CD4-positive, CD25-positive, alpha-beta regulatory T cell (primary cell): ENCODE measurements at regions not wholly inside any gene's neighbourhood (a gene's known extent, or its start where the extent isn't known, plus 50 kb on each side); places are given as distances from the start of the nearest gene placed in this dataset.
A peak's percentile ranks its signal among the peaks of the same experiment; 100 is the strongest.

Experiments used
- ATAC-seq, 2 donors: fragments of 150-1000 bp; cut with Tn5 transposase; one replicate each; pipeline ENCODE4 v1.10.0; 2021; ENCODE audit warnings: low read depth in 2 of 2, moderate number of reproducible peaks in 2 of 2, moderate library complexity in 1 of 2
- DNase-seq, 3 donors: peaks; one replicate each; pipeline versions ENCODE4 v3.0.0 to v3.0.0-alpha.2; 2012 to 2022; ENCODE audit warnings: mixed read lengths in 1 of 3
- H3K27ac ChIP-seq: one replicate; pipeline ENCODE4 v1.7.0; 2013; ENCODE audit warnings: mild to moderate bottlenecking, low read length; ENCODE audit not compliant: insufficient read depth, poor library complexity, severe bottlenecking
- H3K27me3 ChIP-seq: one replicate; pipeline ENCODE4 v1.7.0; 2013; ENCODE audit warnings: low read length; ENCODE audit not compliant: control insufficient read depth, insufficient read depth
- H3K36me3 ChIP-seq: one replicate; pipeline ENCODE4 v1.7.0; 2013; ENCODE audit warnings: mild to moderate bottlenecking, low read length, moderate library complexity; ENCODE audit not compliant: control insufficient read depth, insufficient read depth
- H3K4me1 ChIP-seq: 2 replicates; pipeline ENCODE4 v1.7.0; 2013; ENCODE audit warnings: mild to moderate bottlenecking, low read length; ENCODE audit not compliant: insufficient read depth, control insufficient read depth, poor library complexity, severe bottlenecking
- H3K4me3 ChIP-seq: one replicate; pipeline ENCODE4 v1.7.0; 2013; ENCODE audit warnings: low read depth, mild to moderate bottlenecking, low read length, moderate library complexity
- H3K9me3 ChIP-seq, 2 experiments: 1 replicate in 1 of 2; 2 replicates in 1 of 2; pipeline ENCODE4 v1.7.0; 2013; ENCODE audit warnings: low read length in 2 of 2, mild to moderate bottlenecking in 1 of 2, moderate library complexity in 1 of 2; ENCODE audit not compliant: control insufficient read depth in 2 of 2
- H3K27ac Mint-ChIP-seq, 3 donors: one replicate each; pipeline ENCODE4 v1.8.0; 2020 to 2022; ENCODE audit warnings: mild to moderate bottlenecking in 3 of 3, mixed read lengths in 3 of 3, moderate library complexity in 2 of 3
- H3K27me3 Mint-ChIP-seq: one replicate; pipeline ENCODE4 v1.8.0; 2022; ENCODE audit warnings: mild to moderate bottlenecking, mixed read lengths
- H3K36me3 Mint-ChIP-seq: one replicate; pipeline ENCODE4 v1.8.0; 2020; ENCODE audit warnings: mixed read lengths
- H3K4me1 Mint-ChIP-seq, 4 donors: one replicate each; pipeline ENCODE4 v1.8.0; 2020 to 2022; ENCODE audit warnings: mixed read lengths in 4 of 4, mild to moderate bottlenecking in 1 of 4
- H3K4me3 Mint-ChIP-seq, 4 donors: one replicate each; pipeline ENCODE4 v1.8.0; 2020 to 2022; ENCODE audit warnings: mild to moderate bottlenecking in 4 of 4, mixed read lengths in 4 of 4, moderate library complexity in 3 of 4
- H3K9me3 Mint-ChIP-seq, 7 donors: one replicate each; pipeline ENCODE4 v1.8.0; 2020 to 2022; ENCODE audit warnings: mixed read lengths in 7 of 7, mild to moderate bottlenecking in 3 of 7, moderate library complexity in 2 of 7

DNA sequence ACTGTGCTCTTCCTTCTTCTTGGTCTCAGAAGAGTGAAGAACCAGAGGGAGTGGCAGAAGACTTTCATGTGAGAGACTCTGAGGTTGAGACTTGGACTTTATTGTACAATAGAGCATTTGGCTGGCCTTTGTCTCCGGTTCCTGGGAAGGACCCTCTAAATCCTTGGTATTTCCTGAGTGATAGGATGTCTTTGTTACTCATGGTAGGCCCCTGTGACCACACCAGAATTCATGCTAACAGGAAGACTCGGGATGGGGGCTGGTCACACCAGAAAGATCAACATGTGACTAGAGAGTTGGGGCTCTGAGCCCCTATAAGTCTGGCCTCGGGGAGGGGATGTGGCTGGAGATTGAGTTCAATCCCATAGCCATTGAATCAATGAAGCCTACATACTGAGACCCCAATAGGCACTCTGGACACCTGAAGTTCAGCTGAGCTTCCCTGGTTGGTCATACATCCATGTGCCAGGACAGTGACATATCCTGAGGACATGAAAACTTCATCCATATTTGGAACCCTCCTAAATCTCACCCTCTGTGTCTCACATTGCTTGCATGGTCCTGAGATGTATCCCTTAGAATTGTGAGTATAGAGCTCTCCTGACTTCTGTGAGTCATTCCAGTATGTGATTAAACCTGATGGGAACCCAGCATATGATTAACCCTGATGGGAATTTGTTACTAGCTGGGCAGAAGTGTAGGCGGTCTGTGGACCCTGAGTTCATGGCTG is 201.7 kb downstream of the GADD45G start:
- no peak for DNase-seq
- no peaks in the 10 kb centered on the region for H3K9me3 Mint-ChIP-seq
- no peak overlapping the region for H3K4me3 Mint-ChIP-seq
- no peak overlapping the region for H3K27ac Mint-ChIP-seq
- H3K36me3 Mint-ChIP-seq: no peaks in the 10 kb centered on the region
- H3K27me3 ChIP-seq: no peaks in the 10 kb centered on the region
- peaks cover 15% of the 10 kb centered on the region for H3K27me3 Mint-ChIP-seq
- no peaks in the 10 kb centered on the region for H3K9me3 ChIP-seq
- H3K4me1 ChIP-seq: no peaks in the 10 kb centered on the region
- H3K36me3 ChIP-seq: no peaks in the 10 kb centered on the region
- no peaks in the 10 kb centered on the region for H3K4me1 Mint-ChIP-seq
- ATAC-seq: no peak
- no peak overlapping the region for H3K4me3 ChIP-seq
- H3K27ac ChIP-seq: no peak overlapping the region

DNA sequence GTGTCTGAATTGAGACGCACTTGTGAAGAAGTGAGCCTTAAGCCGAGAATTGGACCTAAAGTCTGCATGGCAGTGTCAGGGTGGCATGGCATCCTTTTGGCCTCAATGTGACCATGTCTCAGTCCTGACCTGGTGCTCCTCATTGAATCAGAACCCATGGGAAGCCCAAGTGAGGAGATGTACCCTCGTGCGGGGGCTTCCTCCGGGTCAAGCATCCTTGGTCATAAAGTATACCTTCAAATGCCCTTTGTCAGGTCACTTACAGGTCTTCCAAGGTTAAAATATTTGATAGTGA is 202.2 kb downstream of the GADD45G start:
- Histone ChIP-seq H3K36me3 (no peaks in the 10 kb centered on the region), H3K9me3 (no peaks in the 10 kb centered on the region), H3K27me3 (no peaks in the 10 kb centered on the region), H3K27ac (no peak overlapping the region), H3K4me3 (no peak overlapping the region), H3K4me1 (no peaks in the 10 kb centered on the region)
- no peaks in the 10 kb centered on the region for H3K9me3 Mint-ChIP-seq
- no peak overlapping the region for H3K27ac Mint-ChIP-seq
- no peak overlapping the region for H3K4me3 Mint-ChIP-seq
- no peaks in the 10 kb centered on the region for H3K36me3 Mint-ChIP-seq
- H3K27me3 Mint-ChIP-seq: peaks cover 16% of the 10 kb centered on the region
- DNase-seq (no peak), ATAC-seq (no peak)
- H3K4me1 Mint-ChIP-seq: no peaks in the 10 kb centered on the region

DNA sequence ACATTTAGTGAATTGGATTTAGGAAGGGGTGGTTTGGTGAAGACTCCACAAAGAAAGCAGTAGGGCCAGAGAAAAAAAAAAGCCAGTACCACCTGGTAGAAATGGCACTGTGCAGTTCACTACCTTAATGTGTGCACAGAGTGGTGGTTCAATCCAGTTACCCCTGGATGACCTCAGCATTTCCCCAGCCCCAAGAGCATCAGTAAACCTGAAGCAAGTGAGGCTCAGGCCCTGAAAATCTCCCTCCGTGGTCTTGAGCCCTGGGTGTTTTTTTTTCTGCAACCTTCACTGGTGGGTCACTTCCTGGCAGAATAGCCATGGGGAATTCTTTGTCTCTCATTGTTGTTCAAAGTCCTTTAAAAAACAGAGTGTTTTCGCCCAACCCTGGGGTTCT is 202.9 kb downstream of the GADD45G start:
- H3K36me3 Mint-ChIP-seq: no peaks in the 10 kb centered on the region
- H3K27me3 Mint-ChIP-seq: peaks cover 15% of the 10 kb centered on the region
- H3K4me3 Mint-ChIP-seq: no peak overlapping the region
- ATAC-seq (no peak), DNase-seq (no peak)
- Histone ChIP-seq H3K4me1 (no peaks in the 10 kb centered on the region), H3K27ac (no peak overlapping the region), H3K36me3 (no peaks in the 10 kb centered on the region), H3K4me3 (no peak overlapping the region), H3K9me3 (no peaks in the 10 kb centered on the region), H3K27me3 (no peaks in the 10 kb centered on the region)
- H3K9me3 Mint-ChIP-seq: no peaks in the 10 kb centered on the region
- no peak overlapping the region for H3K27ac Mint-ChIP-seq
- H3K4me1 Mint-ChIP-seq: no peaks in the 10 kb centered on the region

DNA sequence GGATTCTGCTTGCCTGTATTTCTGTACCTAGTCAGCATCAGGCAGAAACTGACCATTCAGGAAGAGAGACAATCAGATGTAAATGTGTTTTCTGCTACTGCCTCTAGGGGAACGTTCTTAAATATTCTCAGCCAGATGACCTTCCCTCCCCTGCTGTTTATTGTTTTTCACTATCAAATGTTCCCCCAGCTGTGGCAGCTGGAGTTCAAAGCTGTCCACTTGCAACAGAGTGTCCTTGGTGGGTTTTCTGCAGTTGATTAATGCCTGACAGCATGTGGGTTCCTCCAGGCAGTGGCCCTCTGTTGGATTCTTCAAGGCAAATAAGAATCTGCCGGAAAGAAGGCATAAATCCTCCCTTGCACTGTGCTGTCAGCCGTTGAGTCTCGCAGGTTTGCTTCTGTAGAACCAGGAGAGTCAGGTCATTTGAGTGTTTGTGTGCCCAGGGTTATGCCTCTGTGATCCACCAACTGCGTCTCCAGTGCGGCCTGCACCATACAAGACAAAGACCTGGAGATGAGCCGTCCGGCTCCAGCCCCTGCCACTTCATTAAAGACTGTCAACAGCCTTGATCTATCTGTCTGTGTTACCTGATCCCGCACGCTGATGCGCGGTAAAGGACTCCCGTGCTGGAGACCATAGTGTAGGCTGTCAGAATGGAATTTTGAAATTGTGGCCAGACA is 203.4 kb downstream of the GADD45G start:
- no peaks in the 10 kb centered on the region for H3K36me3 Mint-ChIP-seq
- Histone ChIP-seq H3K27ac (no peak overlapping the region), H3K9me3 (no peaks in the 10 kb centered on the region), H3K27me3 (peaks cover 1% of the 10 kb centered on the region), H3K4me3 (no peak overlapping the region), H3K36me3 (no peaks in the 10 kb centered on the region), H3K4me1 (no peaks in the 10 kb centered on the region)
- H3K27ac Mint-ChIP-seq: no peak overlapping the region
- H3K9me3 Mint-ChIP-seq: no peaks in the 10 kb centered on the region
- H3K27me3 Mint-ChIP-seq: peaks cover 20% of the 10 kb centered on the region
- H3K4me3 Mint-ChIP-seq: no peak overlapping the region
- H3K4me1 Mint-ChIP-seq: no peaks in the 10 kb centered on the region
- ATAC-seq: no peak
- no peak for DNase-seq

DNA sequence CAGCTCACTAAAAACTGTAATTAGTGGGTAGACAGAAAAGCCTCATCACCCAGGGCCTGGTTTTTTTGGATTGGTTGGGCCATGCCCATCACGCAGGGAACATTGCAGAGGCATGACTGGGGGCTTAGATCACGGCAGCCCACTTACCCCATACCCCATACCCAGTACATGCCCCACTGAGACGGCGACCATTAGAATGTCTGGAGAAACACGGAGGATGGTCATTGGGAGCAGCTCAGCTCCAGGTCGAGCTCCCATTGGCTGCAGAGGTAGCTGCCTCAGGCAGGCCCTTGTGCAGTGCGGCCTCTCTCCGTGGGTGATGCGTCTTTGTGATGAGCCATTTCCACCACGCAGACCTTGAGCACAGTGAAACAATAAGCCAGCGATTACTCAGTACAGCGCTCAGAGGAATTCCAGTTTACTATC is 204.0 kb downstream of the GADD45G start:
- no peaks in the 10 kb centered on the region for H3K4me1 ChIP-seq
- ATAC-seq (no peak), DNase-seq (no peak)
- no peaks in the 10 kb centered on the region for H3K36me3 Mint-ChIP-seq
- H3K27me3 Mint-ChIP-seq: peaks cover 26% of the 10 kb centered on the region
- no peaks in the 10 kb centered on the region for H3K36me3 ChIP-seq
- H3K4me3 Mint-ChIP-seq: no peak overlapping the region
- H3K27ac ChIP-seq: no peak overlapping the region
- H3K9me3 ChIP-seq: no peaks in the 10 kb centered on the region
- H3K4me3 ChIP-seq: no peak overlapping the region
- no peak overlapping the region for H3K27ac Mint-ChIP-seq
- H3K4me1 Mint-ChIP-seq: no peaks in the 10 kb centered on the region
- no peaks in the 10 kb centered on the region for H3K9me3 Mint-ChIP-seq
- peaks cover 2% of the 10 kb centered on the region for H3K27me3 ChIP-seq

DNA sequence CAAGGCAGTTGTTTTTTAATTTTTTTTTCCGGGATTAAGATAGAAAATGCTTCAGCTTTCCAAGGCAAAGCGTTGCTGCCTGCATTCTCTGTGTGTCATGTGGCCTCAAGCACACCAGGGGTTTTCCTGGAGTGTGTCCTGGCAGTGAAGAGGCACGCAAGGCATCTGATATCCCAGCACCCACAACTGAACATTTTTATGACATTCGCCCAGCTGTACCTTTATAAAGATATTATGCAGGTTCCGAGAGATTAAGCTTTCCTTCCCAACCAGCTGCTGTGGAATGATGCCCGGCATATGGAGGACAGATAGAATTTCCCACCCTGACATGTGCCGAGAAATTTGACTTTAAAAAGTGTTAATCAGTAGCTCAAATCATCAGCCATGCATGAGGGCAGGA is 205.6 kb downstream of the GADD45G start:
- Histone ChIP-seq H3K4me1 (no peaks in the 10 kb centered on the region), H3K27ac (no peak overlapping the region), H3K9me3 (no peaks in the 10 kb centered on the region), H3K36me3 (no peaks in the 10 kb centered on the region), H3K4me3 (no peak overlapping the region), H3K27me3 (peaks cover 2% of the 10 kb centered on the region)
- Mint-ChIP-seq H3K4me1 (no peaks in the 10 kb centered on the region), H3K4me3 (no peak overlapping the region), H3K9me3 (no peaks in the 10 kb centered on the region), H3K27me3 (peaks cover 18% of the 10 kb centered on the region), H3K36me3 (no peaks in the 10 kb centered on the region), H3K27ac (no peak overlapping the region)
- ATAC-seq: no peak
- DNase-seq: no peak

DNA sequence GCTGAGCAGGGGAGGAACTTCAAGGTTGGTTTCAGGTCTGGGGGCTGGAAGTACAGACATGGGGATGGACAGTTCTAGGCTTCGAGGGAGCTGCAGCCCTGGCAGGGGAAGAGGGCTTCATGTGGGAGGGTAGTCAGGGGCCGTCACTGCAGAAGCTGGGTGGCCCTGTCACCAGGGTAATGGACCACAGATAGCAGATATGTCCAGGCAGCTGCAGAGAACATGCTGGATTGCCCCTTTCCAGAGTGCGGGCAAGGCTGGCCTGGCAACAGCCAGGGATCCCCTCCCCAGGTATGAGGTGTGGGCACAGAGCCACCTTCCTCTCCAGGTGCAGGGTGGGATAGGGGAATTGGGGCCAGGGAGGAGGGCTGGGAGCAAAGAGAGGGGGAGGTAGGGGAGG is 206.5 kb downstream of the GADD45G start:
- no peak overlapping the region for H3K4me3 Mint-ChIP-seq
- no peak overlapping the region for H3K27ac ChIP-seq
- H3K4me3 ChIP-seq: no peak overlapping the region
- no peaks in the 10 kb centered on the region for H3K36me3 Mint-ChIP-seq
- no peaks in the 10 kb centered on the region for H3K9me3 ChIP-seq
- H3K36me3 ChIP-seq: no peaks in the 10 kb centered on the region
- peaks cover 17% of the 10 kb centered on the region for H3K27me3 Mint-ChIP-seq
- H3K9me3 Mint-ChIP-seq: no peaks in the 10 kb centered on the region
- ATAC-seq (no peak), DNase-seq (no peak)
- H3K27me3 ChIP-seq: peaks cover 2% of the 10 kb centered on the region
- H3K27ac Mint-ChIP-seq: no peak overlapping the region
- H3K4me1 ChIP-seq: no peaks in the 10 kb centered on the region
- no peaks in the 10 kb centered on the region for H3K4me1 Mint-ChIP-seq

DNA sequence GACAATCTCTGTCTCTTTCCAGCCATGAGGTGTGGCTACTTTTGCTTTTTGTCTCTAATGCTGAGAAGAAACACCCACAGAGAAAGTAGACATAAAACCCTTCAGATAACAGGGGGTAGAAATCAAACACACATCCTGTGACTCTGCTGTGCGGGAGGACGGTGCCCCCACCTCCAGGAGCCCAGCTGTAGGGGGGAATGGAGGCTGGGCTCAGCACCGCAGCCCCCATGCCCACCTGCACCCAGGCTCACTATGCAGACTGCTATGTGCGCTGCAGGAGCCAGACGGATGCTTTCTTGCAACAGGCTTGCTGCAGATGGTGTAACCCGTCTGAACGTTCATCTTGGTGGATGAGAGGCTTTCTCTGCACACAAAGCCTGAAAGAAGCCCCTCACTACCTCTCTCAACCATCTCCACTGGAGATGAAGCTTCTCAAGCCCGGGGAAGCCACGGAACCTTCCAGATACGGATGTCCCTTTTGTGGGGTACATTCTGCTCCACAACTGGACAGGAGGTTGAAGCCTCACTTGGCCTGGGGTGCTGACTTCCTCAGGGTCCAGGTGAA is 207.2 kb downstream of the GADD45G start:
- H3K27ac ChIP-seq: no peak overlapping the region
- DNase-seq (no peak), ATAC-seq (no peak)
- no peaks in the 10 kb centered on the region for H3K4me1 Mint-ChIP-seq
- no peaks in the 10 kb centered on the region for H3K9me3 ChIP-seq
- no peaks in the 10 kb centered on the region for H3K9me3 Mint-ChIP-seq
- no peaks in the 10 kb centered on the region for H3K36me3 Mint-ChIP-seq
- no peaks in the 10 kb centered on the region for H3K36me3 ChIP-seq
- H3K4me1 ChIP-seq: no peaks in the 10 kb centered on the region
- peaks cover 2% of the 10 kb centered on the region for H3K27me3 ChIP-seq
- no peak overlapping the region for H3K4me3 ChIP-seq
- no peak overlapping the region for H3K4me3 Mint-ChIP-seq
- H3K27me3 Mint-ChIP-seq: peaks cover 17% of the 10 kb centered on the region
- H3K27ac Mint-ChIP-seq: peak overlapping the region in 1 of 3 donors; percentile 7
